KG1 (cell line): ENCODE measurements at regions not wholly inside any gene's neighbourhood (a gene's known extent, or its start where the extent isn't known, plus 50 kb on each side); places are given as distances from the start of the nearest gene placed in this dataset.

ENCODE experiments used
- DNase-seq: peaks from one replicate; lab custom pipeline; 2025; lab: John Stamatoyannopoulos, UW

- DNase-seq, result no peak
Observed at GRCh38 chr4:181281451-181281850, 961.8 kb upstream of the TENM3 start.

DNA sequence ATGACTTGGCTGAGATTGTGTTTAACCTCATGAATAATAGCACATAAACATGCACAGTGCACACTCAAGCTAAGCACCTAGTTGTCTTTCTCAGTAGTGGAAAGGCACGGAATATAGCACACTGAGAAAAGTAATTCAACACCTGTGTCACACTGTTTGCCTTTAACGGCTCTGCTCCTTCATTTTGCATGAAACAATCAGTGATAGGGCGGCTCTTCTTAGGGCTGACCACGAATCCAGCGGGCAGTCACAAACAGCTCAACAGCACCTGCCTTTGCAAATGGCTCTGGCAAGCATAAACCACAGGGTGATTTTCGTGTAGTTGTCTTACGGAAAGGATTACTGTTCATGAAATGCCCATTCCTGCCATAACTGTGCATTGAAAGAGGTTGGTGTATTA, 954.0 kb upstream of the TENM3 start:
- DNase-seq, result no peak

DNA sequence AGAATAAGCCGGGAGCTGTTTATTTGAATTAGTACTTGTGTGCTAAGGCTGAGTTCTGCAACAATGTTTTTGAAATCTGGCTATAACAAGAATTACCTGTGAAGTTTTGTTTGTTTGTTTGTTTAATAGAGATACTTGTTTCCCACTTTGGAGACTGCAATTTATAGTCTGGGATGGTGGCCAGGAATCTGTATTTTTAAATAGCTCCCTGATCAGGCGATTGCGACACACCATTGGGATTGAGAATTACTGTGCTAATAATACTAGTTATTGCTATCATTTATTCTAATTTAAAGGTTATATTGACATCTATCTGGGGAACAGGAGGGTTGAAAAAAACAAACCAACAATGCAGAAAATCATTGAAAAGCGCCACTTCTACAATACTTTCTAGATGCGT, 951.6 kb upstream of the TENM3 start:
- DNase-seq, result no peak

- no peak for DNase-seq
Observed at GRCh38 chr4:181293014-181293413, 950.2 kb upstream of the TENM3 start.

- no peak for DNase-seq
Observed at GRCh38 chr4:181293541-181293940, 949.7 kb upstream of the TENM3 start.

DNA sequence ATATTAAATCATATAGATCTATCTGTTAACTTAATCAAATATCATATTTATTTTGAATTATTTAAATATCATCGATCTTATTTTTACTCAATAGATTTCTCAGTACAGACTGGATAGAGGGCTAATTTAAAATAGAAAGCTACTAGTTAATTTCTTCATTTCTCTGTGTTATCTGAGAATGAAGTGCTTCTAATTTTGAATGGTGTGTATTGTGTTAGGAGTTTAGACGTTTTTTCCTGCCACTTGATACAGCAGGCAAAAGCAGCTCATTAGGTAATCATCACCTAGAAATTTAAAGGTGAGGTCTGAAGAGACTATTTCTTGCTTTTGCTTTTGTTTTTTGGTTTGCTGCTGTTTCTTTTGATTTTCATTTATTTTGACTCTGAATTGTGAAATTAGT, 948.8 kb upstream of the TENM3 start:
- no peak for DNase-seq

- peak; percentile 1 for DNase-seq
Observed at GRCh38 chr4:181301735-181302710, 941.2 kb upstream of the TENM3 start.

DNA sequence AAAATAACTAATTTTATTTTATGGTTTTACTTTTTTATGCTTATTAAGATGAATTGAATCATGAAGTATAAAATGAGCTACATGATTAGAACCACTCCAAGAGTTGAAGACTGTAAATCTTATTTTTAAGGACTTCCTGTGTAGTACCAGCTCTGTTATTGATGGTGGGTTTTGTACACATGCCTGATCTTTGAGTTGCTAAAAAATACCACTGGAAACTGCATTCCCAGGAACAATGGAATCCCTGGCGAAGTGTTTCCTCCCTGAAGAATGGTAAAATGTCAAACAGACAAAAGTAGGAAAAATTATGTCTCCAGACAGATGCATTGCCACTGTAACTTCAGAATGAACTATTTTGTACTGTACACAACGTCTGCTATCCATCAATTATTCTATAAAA, 935.4 kb upstream of the TENM3 start:
- DNase-seq, result no peak

GRCh38 chr4:181308476-181309312, 934.5 kb upstream of the TENM3 start:
- DNase-seq, result no peak

DNA sequence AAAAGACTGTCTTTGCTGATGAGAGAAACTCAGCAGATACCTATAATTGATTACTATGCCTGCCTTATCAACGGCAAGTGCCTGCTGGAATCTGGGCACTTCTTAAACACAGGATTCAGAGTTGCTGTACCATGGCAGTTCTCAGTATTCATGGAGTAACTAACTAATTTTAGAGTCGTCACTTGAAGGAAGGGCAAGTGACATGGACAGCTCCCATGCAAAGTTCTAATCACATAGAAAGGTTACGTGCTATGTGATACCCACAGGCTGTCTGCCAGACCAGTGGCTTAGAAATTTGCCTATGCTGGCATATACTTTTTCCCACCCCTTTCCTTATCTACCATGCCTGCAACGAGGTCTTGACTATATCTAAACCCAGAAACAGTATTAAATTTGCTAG, 931.1 kb upstream of the TENM3 start:
- no peak for DNase-seq

DNA sequence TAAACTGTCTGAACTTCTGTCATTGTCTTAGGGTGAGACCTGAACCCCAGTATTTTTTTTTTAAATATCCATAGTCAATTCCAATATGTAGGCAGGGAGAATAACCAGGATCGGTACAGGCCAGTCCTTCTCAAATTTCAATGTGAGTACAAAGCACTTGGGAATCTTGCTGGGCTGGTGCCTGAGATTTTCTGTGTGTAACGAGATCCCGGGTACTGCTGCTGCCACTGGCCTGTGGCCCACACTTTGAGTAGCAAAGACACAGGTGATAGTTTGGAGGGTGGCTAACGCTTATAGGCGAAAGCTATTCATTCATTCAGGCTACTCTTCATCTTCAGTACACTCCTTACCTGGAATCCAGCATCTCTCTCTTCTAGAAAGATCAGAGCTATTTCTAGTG, 923.6 kb upstream of the TENM3 start:
- no peak for DNase-seq

GRCh38 chr4:181323061-181323460, 920.1 kb upstream of the TENM3 start:
- no peak for DNase-seq

- DNase-seq, result no peak
Observed at GRCh38 chr4:181330654-181331201, 912.5 kb upstream of the TENM3 start.

DNA sequence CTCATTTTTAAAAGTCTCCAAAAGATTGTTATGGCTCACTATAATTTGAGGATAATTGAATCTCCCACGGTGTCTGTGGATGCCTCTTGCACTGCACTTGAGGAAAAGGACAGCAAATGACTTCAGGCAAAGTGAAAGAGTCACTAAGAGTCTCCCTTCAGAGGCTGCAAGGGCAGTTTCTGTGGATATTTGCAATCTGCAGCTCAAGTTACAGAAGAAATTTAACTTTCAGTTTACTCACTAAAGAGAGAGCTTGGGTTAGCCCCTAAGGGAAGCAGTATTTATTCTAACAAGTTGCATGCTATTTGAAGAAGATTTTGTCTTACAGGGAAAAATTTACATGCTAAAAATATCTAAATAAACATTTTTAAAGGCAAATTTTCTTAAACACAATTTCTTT, 912.0 kb upstream of the TENM3 start:
- DNase-seq, result no peak

GRCh38 chr4:181345931-181346330, 897.3 kb upstream of the TENM3 start:
- DNase-seq, result no peak

DNA sequence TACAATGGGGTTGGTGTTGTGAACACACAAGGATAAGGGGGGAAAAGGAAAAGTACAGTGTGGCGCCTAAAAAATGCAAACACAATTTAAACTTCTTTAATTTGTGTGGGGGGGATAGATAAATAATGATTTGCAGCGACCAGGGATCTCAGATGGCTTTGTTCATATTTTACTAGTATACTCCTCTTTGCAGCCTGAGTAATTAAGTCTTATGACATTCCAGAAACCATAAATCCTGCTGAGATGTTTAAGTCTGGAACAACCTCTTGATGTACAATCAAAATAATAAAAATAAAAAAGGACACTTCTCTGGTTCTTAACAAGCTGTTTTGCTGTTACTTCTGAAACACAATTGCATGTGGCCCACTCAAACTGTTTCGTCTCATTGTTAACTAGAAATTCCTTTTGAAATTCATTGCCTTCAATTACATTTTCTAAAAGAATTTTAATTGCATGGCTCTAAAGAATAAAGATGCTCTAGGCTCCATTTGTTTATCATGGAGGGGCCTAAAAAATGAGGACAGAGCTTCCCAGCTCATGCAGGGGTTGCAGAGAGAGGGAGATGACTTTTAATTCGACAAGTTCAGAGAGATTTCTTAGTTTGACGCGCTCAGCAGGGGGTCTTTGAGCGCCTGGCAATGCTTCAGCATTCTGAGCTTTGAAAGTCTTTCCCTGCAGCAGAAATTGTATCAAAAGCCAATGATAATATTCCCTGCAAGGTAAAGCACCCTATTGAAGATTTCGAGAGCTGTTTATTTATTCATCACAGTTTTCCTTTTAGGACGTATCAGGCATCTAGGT, 892.4 kb upstream of the TENM3 start:
- DNase-seq, result no peak

- no peak for DNase-seq
Observed at GRCh38 chr4:181364504-181364903, 878.7 kb upstream of the TENM3 start.

- DNase-seq, result no peak
Observed at GRCh38 chr4:181365671-181366070, 877.5 kb upstream of the TENM3 start.

DNA sequence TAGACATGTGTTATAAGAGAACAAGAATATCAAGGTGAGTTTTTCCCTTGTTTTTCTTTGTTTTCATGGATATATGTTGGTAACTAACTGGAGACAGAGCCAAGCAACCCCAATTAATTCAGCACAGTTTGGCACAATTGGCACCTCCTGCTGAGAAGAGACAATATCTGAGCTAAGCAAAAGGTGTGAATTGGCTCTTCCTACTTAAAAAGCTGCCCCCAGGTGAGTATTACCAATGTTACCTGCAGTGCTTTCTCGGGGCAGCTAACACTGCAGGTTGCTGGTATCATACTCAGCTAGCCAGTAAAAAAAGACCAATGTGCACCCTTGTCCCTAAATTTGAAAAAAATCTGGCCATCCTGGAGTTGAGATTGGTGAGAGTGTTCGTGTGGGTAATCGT, 871.2 kb upstream of the TENM3 start:
- no peak for DNase-seq

DNA sequence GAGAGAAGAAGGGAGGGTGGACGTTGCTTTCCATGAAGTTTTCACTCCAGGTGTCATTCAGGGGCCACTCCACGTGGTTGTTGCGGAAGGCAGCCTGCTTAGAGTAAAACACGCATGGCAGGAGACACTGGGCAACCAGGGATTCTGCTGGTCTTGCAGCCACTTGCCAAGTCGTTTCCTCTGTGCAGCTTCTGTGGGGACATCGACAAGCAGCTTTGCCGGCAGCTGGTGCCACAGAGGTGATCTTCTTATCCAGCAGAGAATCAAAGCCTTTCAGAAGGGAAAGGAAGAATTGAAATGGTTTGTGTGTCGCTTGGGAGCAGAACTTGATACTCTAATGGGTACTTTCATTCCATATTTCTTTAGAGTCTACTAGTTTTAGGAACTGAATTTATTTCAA, 867.1 kb upstream of the TENM3 start:
- DNase-seq, result no peak

DNA sequence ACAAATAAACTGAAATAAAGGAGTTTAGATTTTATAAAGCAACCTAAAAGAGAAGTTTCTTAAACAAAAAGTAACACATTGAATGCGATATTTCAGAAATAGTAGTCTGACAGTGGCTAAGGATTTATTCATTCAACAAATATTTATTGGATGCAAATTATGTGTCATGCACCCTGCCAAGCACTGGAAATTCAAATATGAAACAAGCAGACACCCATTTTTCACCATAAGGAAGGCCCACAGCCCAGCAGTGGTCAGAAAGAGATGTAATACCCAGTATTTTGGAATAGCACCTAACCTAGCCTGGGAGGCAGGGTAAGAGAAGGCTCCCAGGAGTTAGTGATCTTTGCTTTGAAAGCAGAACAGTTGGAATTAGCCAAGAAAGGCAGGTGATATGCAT, 855.1 kb upstream of the TENM3 start:
- DNase-seq, result no peak

DNA sequence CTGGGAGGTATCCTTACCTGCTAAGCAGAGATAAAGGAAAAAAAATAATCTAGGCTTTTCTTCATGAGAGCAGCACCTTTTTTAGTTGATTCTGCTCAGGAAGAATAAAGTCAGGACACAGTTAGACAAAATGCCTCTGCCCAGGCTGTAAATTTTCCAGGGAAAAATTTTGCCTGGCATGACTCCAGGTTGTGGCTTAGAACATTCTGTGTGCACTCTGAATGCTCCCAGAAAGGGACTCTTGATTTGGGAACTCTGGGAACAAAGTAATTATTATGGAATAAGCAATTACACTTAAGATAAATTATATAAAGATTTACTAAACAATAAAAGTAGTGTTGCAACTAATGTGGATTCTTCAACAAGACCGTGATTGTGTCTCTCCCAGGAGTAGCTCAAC, 826.2 kb upstream of the TENM3 start:
- no peak for DNase-seq
